Ramos (cell line): ENCODE measurements at regions not wholly inside any gene's neighbourhood (a gene's known extent, or its start where the extent isn't known, plus 50 kb on each side); places are given as distances from the start of the nearest gene placed in this dataset.

Source experiments
- in situ Hi-C: fragments of 300-500 bp; cut with MboI; formaldehyde crosslinking; loops from one replicate; pipeline ENCODE4 v1.14.3; 2022; ENCODE audit warnings: low sequenced_read_pairs; ENCODE audit not compliant: unreplicated experiment

- in situ Hi-C loops = loop anchor here (25.0 kb wide), 1 partner anchor 311 kb away; no protein-coding TSS in a partner anchor
Observed at GRCh38 chr11:93248602-93249001, 50.8 kb upstream of the SLC36A4 start.

GRCh38 chr11:93249459-93250220 lies 51.8 kb upstream of the SLC36A4 start:
- in situ Hi-C loops = loop anchor here (25.0 kb wide), 1 partner anchor 312 kb away; no protein-coding TSS in a partner anchor

- in situ Hi-C loops = no loop called here
Observed at GRCh38 chr11:93250326-93250725, 52.5 kb upstream of the SLC36A4 start.

- in situ Hi-C loops = no loop called here
Observed at GRCh38 chr11:93251922-93252321, 54.1 kb upstream of the SLC36A4 start.

GRCh38 chr11:93253111-93253510 lies 55.3 kb upstream of the SLC36A4 start:
- in situ Hi-C loops = no loop called here

GRCh38 chr11:93256623-93257022 lies 58.8 kb upstream of the SLC36A4 start:
- in situ Hi-C loops = no loop called here

- in situ Hi-C loops = no loop called here
Observed at GRCh38 chr11:93267383-93267782, 63.2 kb upstream of the DEUP1 start.

GRCh38 chr11:93268287-93269040 lies 62.1 kb upstream of the DEUP1 start:
- in situ Hi-C loops = no loop called here

- in situ Hi-C loops = no loop called here
Observed at GRCh38 chr11:93271596-93271995, 58.9 kb upstream of the DEUP1 start.

GRCh38 chr11:93274851-93275250 lies 55.7 kb upstream of the DEUP1 start:
- in situ Hi-C loops = no loop called here

- in situ Hi-C loops = no loop called here
Observed at GRCh38 chr11:93278976-93279375, 51.6 kb upstream of the DEUP1 start.

GRCh38 chr11:93279851-93280347 lies 50.6 kb upstream of the DEUP1 start:
- in situ Hi-C loops = no loop called here
